ENCODE measurements at regions not wholly inside any gene's neighbourhood (a gene's known extent, or its start where the extent isn't known, plus 50 kb on each side); places are given as distances from the start of the nearest gene placed in this dataset.

GRCh38 chr2:206368484-206368883 is 74.8 kb upstream of the ADAM23 start:
- peaks cover 0 to 21% (median 8%) of the 10 kb centered on the region in 7 donors for H3K9me3 Mint-ChIP-seq
- H3K27ac Mint-ChIP-seq: no peak overlapping the region
- Histone ChIP-seq H3K4me3 (ENCODE audit: low read depth, low read length) (no peak overlapping the region), H3K27ac (ENCODE audit: insufficient read depth, low read length, poor library complexity, severe bottlenecking) (no peak overlapping the region), H3K4me1 (ENCODE audit: control insufficient read depth, insufficient read depth, low read length, poor library complexity, severe bottlenecking) (no peaks in the 10 kb centered on the region), H3K36me3 (ENCODE audit: control insufficient read depth, insufficient read depth, low read length) (no peaks in the 10 kb centered on the region), H3K9me3 (ENCODE audit: control insufficient read depth in 2 of 2, low read length in 2 of 2) (peaks cover 0 to 2% of the 10 kb centered on the region in 2 experiments), H3K27me3 (ENCODE audit: control insufficient read depth, insufficient read depth, low read length) (no peaks in the 10 kb centered on the region)
- no peaks in the 10 kb centered on the region for H3K36me3 Mint-ChIP-seq
- no peak overlapping the region for H3K4me3 Mint-ChIP-seq
- H3K27me3 Mint-ChIP-seq: no peaks in the 10 kb centered on the region
- H3K4me1 Mint-ChIP-seq: no peaks in the 10 kb centered on the region
- ATAC-seq (ENCODE audit: low read depth in 2 of 2): no peak
- DNase-seq: no peak

DNA sequence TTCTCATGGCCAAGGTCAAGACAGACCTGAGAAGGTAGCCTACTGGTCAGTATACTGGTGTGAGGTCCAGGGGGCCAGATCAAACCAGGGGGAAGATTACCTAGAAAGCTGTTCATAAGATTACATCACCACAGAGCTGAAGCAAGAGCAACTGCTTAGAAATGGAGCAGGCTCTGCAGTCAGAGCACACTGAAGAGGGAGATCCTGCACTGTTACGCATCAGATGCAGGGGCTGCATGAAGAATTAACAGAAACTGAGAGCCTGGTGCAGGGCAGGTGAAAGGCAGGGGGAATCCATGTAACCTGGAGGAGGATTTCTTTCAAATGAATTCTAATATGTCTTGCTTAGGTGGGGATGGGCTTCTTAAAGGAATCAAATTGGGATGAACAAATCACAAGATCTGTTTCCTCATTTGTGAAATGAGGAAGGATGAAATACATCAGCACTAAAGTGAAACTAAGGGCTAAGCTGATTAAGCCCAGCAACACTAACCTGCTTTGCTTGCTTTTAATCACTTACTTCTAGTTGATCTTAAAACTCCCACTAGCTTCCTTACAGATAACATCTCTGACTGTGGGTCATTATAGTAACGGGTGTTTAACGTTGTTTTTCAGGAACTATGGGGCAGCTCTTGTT is 74.3 kb upstream of the ADAM23 start:
- Histone ChIP-seq H3K27me3 (ENCODE audit: control insufficient read depth, insufficient read depth, low read length) (no peaks in the 10 kb centered on the region), H3K9me3 (ENCODE audit: control insufficient read depth in 2 of 2, low read length in 2 of 2) (peaks cover 0 to 2% of the 10 kb centered on the region in 2 experiments), H3K4me1 (ENCODE audit: control insufficient read depth, insufficient read depth, low read length, poor library complexity, severe bottlenecking) (no peaks in the 10 kb centered on the region), H3K36me3 (ENCODE audit: control insufficient read depth, insufficient read depth, low read length) (no peaks in the 10 kb centered on the region), H3K27ac (ENCODE audit: insufficient read depth, low read length, poor library complexity, severe bottlenecking) (no peak overlapping the region), H3K4me3 (ENCODE audit: low read depth, low read length) (no peak overlapping the region)
- Mint-ChIP-seq H3K27me3 (no peaks in the 10 kb centered on the region), H3K9me3 (peaks cover 0 to 24% (median 9%) of the 10 kb centered on the region in 7 donors), H3K4me1 (no peaks in the 10 kb centered on the region), H3K4me3 (no peak overlapping the region), H3K36me3 (no peaks in the 10 kb centered on the region), H3K27ac (peak overlapping the region in 1 of 3 donors; percentile 16)
- ATAC-seq (ENCODE audit: low read depth in 2 of 2): peak in 1 of 2 donors; percentile 31
- DNase-seq: peak in 1 of 3 donors; percentile 4

DNA sequence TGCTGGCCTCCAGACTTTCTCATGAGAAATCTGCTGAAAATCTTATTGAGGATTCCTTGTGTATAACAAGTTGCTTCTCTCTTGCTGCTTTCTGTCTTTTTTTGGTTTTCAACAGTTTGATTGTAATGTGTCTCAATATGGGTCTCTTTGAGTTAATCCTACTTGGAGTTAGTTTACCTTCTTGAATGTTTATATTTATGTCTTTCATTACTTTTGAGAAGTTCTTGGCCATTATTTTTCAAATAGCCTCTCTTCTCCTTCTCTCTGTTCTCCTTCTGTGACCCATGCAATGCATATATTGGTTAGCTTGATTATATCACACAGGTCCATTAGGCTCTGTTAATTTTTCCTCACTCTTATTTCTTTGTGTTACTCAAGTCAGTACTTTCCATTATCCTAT is 67.4 kb upstream of the ADAM23 start:
- Histone ChIP-seq H3K27ac (ENCODE audit: insufficient read depth, low read length, poor library complexity, severe bottlenecking) (no peak overlapping the region), H3K4me1 (ENCODE audit: control insufficient read depth, insufficient read depth, low read length, poor library complexity, severe bottlenecking) (no peaks in the 10 kb centered on the region), H3K4me3 (ENCODE audit: low read depth, low read length) (no peak overlapping the region), H3K36me3 (ENCODE audit: control insufficient read depth, insufficient read depth, low read length) (no peaks in the 10 kb centered on the region), H3K9me3 (ENCODE audit: control insufficient read depth in 2 of 2, low read length in 2 of 2) (peaks cover 5 to 8% of the 10 kb centered on the region in 2 experiments), H3K27me3 (ENCODE audit: control insufficient read depth, insufficient read depth, low read length) (no peaks in the 10 kb centered on the region)
- Mint-ChIP-seq H3K4me3 (no peak overlapping the region), H3K27me3 (peaks cover 10% of the 10 kb centered on the region), H3K27ac (no peak overlapping the region), H3K36me3 (no peaks in the 10 kb centered on the region), H3K9me3 (peaks cover 0 to 33% (median 12%) of the 10 kb centered on the region in 7 donors), H3K4me1 (no peaks in the 10 kb centered on the region)
- no peak for DNase-seq
- no peak for ATAC-seq (ENCODE audit: low read depth in 2 of 2)

- no peaks in the 10 kb centered on the region for H3K36me3 ChIP-seq (ENCODE audit: control insufficient read depth, insufficient read depth, low read length)
- no peak for DNase-seq
- no peak overlapping the region for H3K4me3 ChIP-seq (ENCODE audit: low read depth, low read length)
- no peaks in the 10 kb centered on the region for H3K36me3 Mint-ChIP-seq
- H3K9me3 Mint-ChIP-seq: peaks cover 0 to 27% (median 6%) of the 10 kb centered on the region in 7 donors
- no peak overlapping the region for H3K27ac Mint-ChIP-seq
- no peaks in the 10 kb centered on the region for H3K27me3 ChIP-seq (ENCODE audit: control insufficient read depth, insufficient read depth, low read length)
- ATAC-seq (ENCODE audit: low read depth in 2 of 2): no peak
- H3K4me1 Mint-ChIP-seq: no peaks in the 10 kb centered on the region
- peaks cover 15% of the 10 kb centered on the region for H3K27me3 Mint-ChIP-seq
- no peaks in the 10 kb centered on the region for H3K4me1 ChIP-seq (ENCODE audit: control insufficient read depth, insufficient read depth, low read length, poor library complexity, severe bottlenecking)
- H3K9me3 ChIP-seq (ENCODE audit: control insufficient read depth in 2 of 2, low read length in 2 of 2): peaks cover 5 to 8% of the 10 kb centered on the region in 2 experiments
- no peak overlapping the region for H3K4me3 Mint-ChIP-seq
- H3K27ac ChIP-seq (ENCODE audit: insufficient read depth, low read length, poor library complexity, severe bottlenecking): no peak overlapping the region
Observed at GRCh38 chr2:206378835-206379234, 64.5 kb upstream of the ADAM23 start.

GRCh38 chr2:206379266-206379665 is 64.1 kb upstream of the ADAM23 start:
- Mint-ChIP-seq H3K36me3 (no peaks in the 10 kb centered on the region), H3K4me3 (no peak overlapping the region), H3K4me1 (no peaks in the 10 kb centered on the region), H3K9me3 (peaks cover 0 to 23% (median 6%) of the 10 kb centered on the region in 7 donors), H3K27me3 (peaks cover 15% of the 10 kb centered on the region), H3K27ac (no peak overlapping the region)
- Histone ChIP-seq H3K27ac (ENCODE audit: insufficient read depth, low read length, poor library complexity, severe bottlenecking) (no peak overlapping the region), H3K9me3 (ENCODE audit: control insufficient read depth in 2 of 2, low read length in 2 of 2) (peaks cover 8 to 11% of the 10 kb centered on the region in 2 experiments), H3K27me3 (ENCODE audit: control insufficient read depth, insufficient read depth, low read length) (no peaks in the 10 kb centered on the region), H3K4me3 (ENCODE audit: low read depth, low read length) (no peak overlapping the region), H3K4me1 (ENCODE audit: control insufficient read depth, insufficient read depth, low read length, poor library complexity, severe bottlenecking) (no peaks in the 10 kb centered on the region), H3K36me3 (ENCODE audit: control insufficient read depth, insufficient read depth, low read length) (no peaks in the 10 kb centered on the region)
- DNase-seq: no peak
- ATAC-seq (ENCODE audit: low read depth in 2 of 2): no peak

DNA sequence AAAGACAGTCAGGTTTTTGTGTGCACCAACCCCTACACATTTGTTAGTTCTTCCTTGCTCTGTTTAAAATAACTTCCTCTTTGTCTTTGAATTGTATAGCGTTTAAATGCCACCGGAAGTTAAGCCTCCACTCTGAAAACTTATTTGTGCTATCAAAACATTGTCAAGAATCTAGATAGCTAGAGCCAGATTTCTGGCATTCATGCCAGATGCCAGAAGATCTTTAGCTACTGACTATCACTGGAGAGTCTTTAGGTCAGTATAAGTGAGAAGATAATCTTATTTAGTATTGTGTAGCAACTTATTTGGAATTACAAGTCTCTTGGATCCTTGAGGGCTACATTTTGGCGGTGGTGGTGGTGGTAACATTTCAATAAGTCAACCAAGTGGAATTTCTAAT is 63.4 kb upstream of the ADAM23 start:
- Mint-ChIP-seq H3K9me3 (peaks cover 0 to 22% (median 6%) of the 10 kb centered on the region in 7 donors), H3K4me3 (no peak overlapping the region), H3K36me3 (no peaks in the 10 kb centered on the region), H3K27ac (no peak overlapping the region), H3K27me3 (peaks cover 15% of the 10 kb centered on the region), H3K4me1 (no peaks in the 10 kb centered on the region)
- Histone ChIP-seq H3K9me3 (ENCODE audit: control insufficient read depth in 2 of 2, low read length in 2 of 2) (peaks cover 11% of the 10 kb centered on the region in 2 experiments), H3K4me3 (ENCODE audit: low read depth, low read length) (no peak overlapping the region), H3K27ac (ENCODE audit: insufficient read depth, low read length, poor library complexity, severe bottlenecking) (no peak overlapping the region), H3K4me1 (ENCODE audit: control insufficient read depth, insufficient read depth, low read length, poor library complexity, severe bottlenecking) (no peaks in the 10 kb centered on the region), H3K27me3 (ENCODE audit: control insufficient read depth, insufficient read depth, low read length) (no peaks in the 10 kb centered on the region), H3K36me3 (ENCODE audit: control insufficient read depth, insufficient read depth, low read length) (no peaks in the 10 kb centered on the region)
- ATAC-seq (ENCODE audit: low read depth in 2 of 2): no peak
- no peak for DNase-seq

DNA sequence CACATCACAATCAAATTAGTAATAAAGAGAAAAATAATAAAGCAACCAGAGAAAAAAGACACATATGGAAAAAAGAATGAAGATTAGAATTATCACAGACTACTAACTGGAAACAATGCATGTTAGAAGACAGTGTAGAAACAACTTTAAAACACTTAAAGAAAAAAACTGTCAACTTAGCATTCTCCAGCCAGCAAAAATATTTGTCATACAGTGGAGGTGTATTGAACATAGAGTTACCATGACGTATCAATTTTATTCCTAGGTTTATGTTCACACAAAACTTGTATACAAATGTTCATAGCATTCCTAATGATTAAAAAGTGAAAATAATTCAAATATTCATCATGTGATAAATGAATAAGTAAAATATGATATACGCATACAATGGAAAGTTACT is 61.5 kb upstream of the ADAM23 start:
- Histone ChIP-seq H3K9me3 (ENCODE audit: control insufficient read depth in 2 of 2, low read length in 2 of 2) (peaks cover 6 to 7% of the 10 kb centered on the region in 2 experiments), H3K27me3 (ENCODE audit: control insufficient read depth, insufficient read depth, low read length) (no peaks in the 10 kb centered on the region), H3K36me3 (ENCODE audit: control insufficient read depth, insufficient read depth, low read length) (no peaks in the 10 kb centered on the region), H3K27ac (ENCODE audit: insufficient read depth, low read length, poor library complexity, severe bottlenecking) (no peak overlapping the region), H3K4me3 (ENCODE audit: low read depth, low read length) (no peak overlapping the region), H3K4me1 (ENCODE audit: control insufficient read depth, insufficient read depth, low read length, poor library complexity, severe bottlenecking) (no peaks in the 10 kb centered on the region)
- Mint-ChIP-seq H3K27me3 (peaks cover 5% of the 10 kb centered on the region), H3K4me1 (no peaks in the 10 kb centered on the region), H3K27ac (no peak overlapping the region), H3K9me3 (peaks cover 0 to 13% (median 4%) of the 10 kb centered on the region in 7 donors), H3K4me3 (no peak overlapping the region), H3K36me3 (no peaks in the 10 kb centered on the region)
- DNase-seq (no peak), ATAC-seq (ENCODE audit: low read depth in 2 of 2) (no peak)

- H3K36me3 ChIP-seq (ENCODE audit: control insufficient read depth, insufficient read depth, low read length): no peaks in the 10 kb centered on the region
- DNase-seq (no peak), ATAC-seq (ENCODE audit: low read depth in 2 of 2) (no peak)
- no peak overlapping the region for H3K4me3 ChIP-seq (ENCODE audit: low read depth, low read length)
- peaks cover 0 to 13% (median 3%) of the 10 kb centered on the region in 7 donors for H3K9me3 Mint-ChIP-seq
- H3K27me3 Mint-ChIP-seq: peaks cover 5% of the 10 kb centered on the region
- H3K27ac Mint-ChIP-seq: no peak overlapping the region
- H3K27ac ChIP-seq (ENCODE audit: insufficient read depth, low read length, poor library complexity, severe bottlenecking): no peak overlapping the region
- no peaks in the 10 kb centered on the region for H3K4me1 ChIP-seq (ENCODE audit: control insufficient read depth, insufficient read depth, low read length, poor library complexity, severe bottlenecking)
- H3K9me3 ChIP-seq (ENCODE audit: control insufficient read depth in 2 of 2, low read length in 2 of 2): peaks cover 6 to 7% of the 10 kb centered on the region in 2 experiments
- H3K4me1 Mint-ChIP-seq: no peaks in the 10 kb centered on the region
- H3K36me3 Mint-ChIP-seq: no peaks in the 10 kb centered on the region
- H3K27me3 ChIP-seq (ENCODE audit: control insufficient read depth, insufficient read depth, low read length): no peaks in the 10 kb centered on the region
- no peak overlapping the region for H3K4me3 Mint-ChIP-seq
Observed at GRCh38 chr2:206383669-206384068, 59.7 kb upstream of the ADAM23 start.

All from CD4-positive, CD25-positive, alpha-beta regulatory T cell (primary cell).